ENCODE measurements at regions not wholly inside any gene's neighbourhood (a gene's known extent, or its start where the extent isn't known, plus 50 kb on each side); places are given as distances from the start of the nearest gene placed in this dataset.

GRCh38 chr15:39426552-39427532 is 154.0 kb upstream of the THBS1 start:
- DNase-seq (ENCODE audit: low spot score), result no peak

GRCh38 chr15:39427705-39428104 is 153.2 kb upstream of the THBS1 start:
- DNase-seq (ENCODE audit: low spot score), result no peak

GRCh38 chr15:39429898-39430357 is 151.0 kb upstream of the THBS1 start:
- DNase-seq (ENCODE audit: low spot score), result no peak

DNA sequence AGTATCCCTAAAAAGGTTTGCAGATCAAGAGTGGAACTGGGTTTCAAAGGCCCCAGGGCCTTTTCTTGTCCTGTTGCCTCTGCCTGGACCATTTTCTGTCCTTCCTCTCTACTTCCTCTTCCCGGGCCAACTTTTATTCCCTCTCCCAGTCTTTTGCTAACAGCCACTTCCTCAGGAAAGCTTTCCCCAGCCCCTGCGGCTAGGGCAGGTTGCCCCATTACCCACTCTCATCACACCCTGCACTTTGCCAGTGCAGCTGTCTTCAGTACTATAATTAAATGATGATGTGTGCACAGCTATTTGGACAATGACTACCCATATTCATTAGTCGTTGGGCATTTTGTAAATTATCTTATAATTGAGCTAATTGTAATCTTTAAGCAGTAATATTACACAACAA is 150.5 kb upstream of the THBS1 start:
- no peak for DNase-seq (ENCODE audit: low spot score)

DNA sequence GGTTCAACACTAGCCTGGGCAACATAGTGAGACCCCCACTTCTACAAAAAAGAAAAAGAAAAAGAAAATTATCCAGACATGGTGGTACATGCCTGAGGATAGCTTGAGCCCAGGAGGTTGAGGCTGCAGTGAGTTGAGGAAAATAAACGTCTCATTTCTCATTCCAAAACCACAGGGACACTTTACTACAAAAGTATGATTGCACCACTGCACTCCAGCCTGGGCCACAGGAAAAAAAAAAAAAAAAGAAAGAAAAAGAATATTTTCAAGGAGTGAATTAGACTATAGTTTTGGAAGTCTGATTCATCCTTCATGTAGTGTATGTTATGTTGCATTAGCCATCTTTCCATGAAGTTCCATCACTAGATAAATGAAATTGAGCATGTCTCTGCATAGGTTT is 149.5 kb upstream of the THBS1 start:
- no peak for DNase-seq (ENCODE audit: low spot score)

DNA sequence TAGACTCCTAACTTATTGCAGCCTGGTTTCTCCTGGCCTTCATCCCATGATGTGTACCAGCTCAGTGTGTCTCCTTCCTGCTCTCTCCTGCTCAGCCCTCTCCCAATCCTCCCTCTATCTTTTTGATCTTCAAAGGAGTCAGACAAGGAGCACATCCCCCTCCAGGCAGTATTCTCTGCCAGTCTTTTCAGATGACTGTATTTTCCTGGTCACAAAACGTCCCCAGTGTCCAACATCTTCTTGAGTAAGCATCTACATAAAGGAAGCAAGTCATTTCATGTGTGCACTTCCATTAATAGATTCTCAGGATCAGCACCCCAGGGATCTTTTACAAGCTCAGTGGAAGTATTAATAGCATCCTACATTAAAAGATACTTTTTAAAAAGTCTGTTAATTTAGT is 148.9 kb upstream of the THBS1 start:
- DNase-seq (ENCODE audit: low spot score), result no peak

- DNase-seq (ENCODE audit: low spot score), result no peak
Observed at GRCh38 chr15:39432912-39433348, 147.9 kb upstream of the THBS1 start.

DNA sequence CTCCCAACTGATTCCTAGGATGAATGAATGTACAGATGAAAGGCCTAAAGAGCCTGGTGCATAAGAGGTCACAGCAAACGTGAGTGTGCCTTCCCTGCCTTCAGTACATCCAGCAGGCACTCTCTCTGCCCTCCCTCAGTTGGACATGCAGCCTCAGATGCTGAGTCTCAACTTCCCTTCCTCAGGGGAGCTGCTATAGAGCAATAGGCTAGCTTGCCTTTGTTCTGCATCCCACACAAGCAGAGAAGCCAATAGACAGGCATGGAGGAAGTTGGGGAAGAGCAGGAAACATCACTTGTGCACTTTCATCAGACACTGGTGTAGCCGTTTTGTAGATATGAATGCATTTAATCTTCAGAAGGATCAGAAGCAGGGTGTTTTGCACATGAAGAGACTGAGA is 147.5 kb upstream of the THBS1 start:
- DNase-seq (ENCODE audit: low spot score), result no peak

DNA sequence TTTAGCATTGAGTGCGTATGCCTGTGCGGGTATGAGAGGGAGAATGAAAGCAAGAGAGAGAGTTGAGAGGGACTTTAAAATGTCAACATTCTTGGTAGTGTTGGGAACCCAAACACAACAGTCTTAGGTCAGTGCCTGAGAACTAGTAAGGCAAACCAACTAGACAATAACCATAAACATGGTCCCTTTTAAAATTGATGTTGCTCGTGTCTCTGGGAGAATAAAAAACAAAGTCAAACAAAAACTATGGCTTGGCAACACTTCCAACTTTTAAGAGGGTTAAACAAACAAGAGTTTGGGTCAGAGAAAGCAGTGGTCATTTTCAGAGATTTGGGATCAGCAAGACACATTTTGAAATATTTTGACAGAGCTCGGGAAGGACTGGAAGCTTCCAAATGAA is 146.7 kb upstream of the THBS1 start:
- no peak for DNase-seq (ENCODE audit: low spot score)

GRCh38 chr15:39434751-39435238 is 146.1 kb upstream of the THBS1 start:
- DNase-seq (ENCODE audit: low spot score), result no peak

DNA sequence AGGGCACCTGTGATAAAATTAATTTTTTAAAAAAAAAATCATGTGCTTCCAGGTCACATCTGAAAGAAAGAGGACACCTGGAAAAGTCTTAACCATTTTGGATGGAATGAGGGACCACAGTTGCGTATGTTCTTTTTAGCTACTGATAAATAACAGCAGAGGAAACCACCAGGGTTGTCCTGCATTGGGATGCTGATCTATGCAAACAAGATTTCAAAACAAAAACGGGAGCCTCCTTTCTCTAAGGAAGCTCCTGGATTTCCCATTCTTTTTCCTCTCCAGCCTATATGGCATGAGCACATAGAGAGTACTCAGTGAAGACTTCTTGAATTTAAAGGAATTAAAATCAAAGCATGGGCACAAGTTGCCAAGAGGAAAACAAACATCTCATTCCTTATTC is 145.6 kb upstream of the THBS1 start:
- DNase-seq (ENCODE audit: low spot score), result no peak

DNA sequence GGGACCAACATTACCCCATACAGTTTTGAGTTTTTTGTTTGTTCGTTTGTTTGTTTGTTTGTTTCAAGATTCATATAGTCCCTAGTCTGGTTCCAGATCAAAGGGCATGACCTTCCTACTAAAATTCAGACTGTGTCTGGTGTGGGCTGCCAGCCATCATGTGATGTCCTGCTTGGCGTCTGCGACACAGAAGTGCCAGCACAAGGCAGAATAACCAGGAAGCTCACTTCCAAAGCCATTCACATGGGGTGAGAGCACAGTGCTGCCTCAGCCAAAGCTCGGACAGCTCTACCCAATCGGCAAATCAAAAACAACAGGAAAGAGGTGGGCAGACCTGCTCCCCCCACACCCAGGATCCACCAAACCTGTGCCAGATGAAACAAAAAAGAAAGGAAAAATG is 142.6 kb upstream of the THBS1 start:
- no peak for DNase-seq (ENCODE audit: low spot score)

DNA sequence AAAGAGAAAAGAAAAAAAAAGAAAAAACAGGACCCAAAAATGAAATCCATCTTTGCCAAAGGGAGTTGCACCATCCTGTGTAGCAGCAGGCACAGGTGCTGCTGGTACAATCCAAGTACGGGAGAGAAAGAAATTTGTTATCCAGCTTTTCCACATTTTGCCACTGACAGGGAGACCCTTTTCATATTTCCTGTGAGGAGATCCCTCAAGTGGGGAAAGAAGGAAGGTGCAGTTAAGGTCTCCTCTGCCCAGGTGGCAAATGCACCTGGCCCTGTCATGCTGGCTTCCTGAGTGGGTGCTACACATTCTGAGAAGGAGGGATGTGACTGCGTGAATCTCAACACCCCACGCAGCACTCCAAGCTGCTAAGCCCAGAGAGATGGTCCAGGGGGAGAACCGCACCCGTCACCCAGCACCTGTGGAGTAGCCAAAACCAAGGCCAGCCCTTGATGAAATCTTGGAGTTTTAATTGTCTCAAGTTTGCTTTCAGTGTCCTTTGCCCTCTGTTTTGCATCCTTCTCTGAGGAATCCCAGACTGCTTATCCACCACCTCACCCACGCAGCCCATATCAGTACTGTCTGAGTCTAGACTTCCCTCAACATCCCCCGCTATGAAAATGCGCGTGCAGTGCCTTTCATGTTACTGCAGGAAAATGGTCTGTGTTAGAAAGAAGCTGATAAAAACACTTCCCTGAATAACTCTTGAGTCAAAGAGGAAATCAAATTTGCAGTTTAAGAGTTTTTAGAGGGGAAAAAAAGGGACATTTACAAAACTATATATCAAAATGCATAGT is 141.9 kb upstream of the THBS1 start:
- no peak for DNase-seq (ENCODE audit: low spot score)

- DNase-seq (ENCODE audit: low spot score), result no peak
Observed at GRCh38 chr15:39442898-39443297, 138.0 kb upstream of the THBS1 start.

GRCh38 chr15:39443659-39444219 is 137.1 kb upstream of the THBS1 start:
- DNase-seq (ENCODE audit: low spot score), result no peak

GRCh38 chr15:39444735-39445470 is 136.0 kb upstream of the THBS1 start:
- DNase-seq (ENCODE audit: low spot score), result no peak

- no peak for DNase-seq (ENCODE audit: low spot score)
Observed at GRCh38 chr15:39445931-39446330, 134.9 kb upstream of the THBS1 start.

GRCh38 chr15:39447346-39447745 is 133.5 kb upstream of the THBS1 start:
- no peak for DNase-seq (ENCODE audit: low spot score)

GRCh38 chr15:39447881-39448280 is 133.0 kb upstream of the THBS1 start:
- no peak for DNase-seq (ENCODE audit: low spot score)

DNA sequence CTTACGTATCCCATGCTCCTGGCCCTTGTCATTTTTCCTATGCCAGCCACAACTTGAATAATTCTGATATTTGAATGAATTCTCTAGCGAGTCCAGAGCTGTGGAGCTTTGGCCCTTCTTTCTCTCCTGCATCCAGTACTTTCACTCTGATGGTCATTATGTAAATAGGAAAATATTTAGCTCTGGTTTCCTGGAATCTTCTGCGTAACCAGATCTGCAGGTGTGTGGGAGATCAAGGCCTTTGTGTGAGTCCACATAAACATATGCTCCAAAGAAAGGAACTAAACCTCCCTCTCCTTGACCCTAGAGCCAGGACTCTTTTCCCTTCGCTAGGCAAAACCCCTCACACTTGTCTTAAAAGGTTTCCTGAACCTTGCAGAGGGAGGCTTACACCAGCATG is 132.5 kb upstream of the THBS1 start:
- DNase-seq (ENCODE audit: low spot score), result no peak

GRCh38 chr15:39451121-39451688 is 129.7 kb upstream of the THBS1 start:
- no peak for DNase-seq (ENCODE audit: low spot score)

All from pons (tissue), 1 donor.